ENCODE measurements at regions not wholly inside any gene's neighbourhood (a gene's known extent, or its start where the extent isn't known, plus 50 kb on each side); places are given as distances from the start of the nearest gene placed in this dataset.

DNA sequence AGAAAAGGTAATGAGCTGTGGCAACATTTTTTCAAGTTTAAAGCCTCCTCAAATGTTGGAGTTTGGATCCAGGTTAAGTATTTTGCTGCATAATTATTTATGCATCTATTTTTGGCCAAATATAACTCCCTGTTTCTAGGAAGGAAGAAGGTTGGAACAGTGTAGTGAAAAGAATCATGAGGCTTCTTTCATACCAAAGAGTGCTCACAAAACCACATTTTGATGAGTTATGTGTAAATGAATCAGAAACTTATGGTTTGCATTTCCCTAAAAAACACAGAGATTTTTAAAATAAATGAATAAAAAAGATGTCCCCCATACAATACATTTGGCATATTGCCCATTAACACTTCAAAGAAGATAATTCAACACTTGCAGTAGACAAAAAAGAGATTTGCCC is 246.9 kb upstream of the PRDM1 start:
- CTCF ChIA-PET = no interaction called here
- no peak for DNase-seq
- no peaks in the 10 kb centered on the region for H3K9me3 ChIP-seq
- no peaks in the 10 kb centered on the region for H4K20me1 ChIP-seq (ENCODE audit: insufficient read depth)
- 0 out of 2 replicates have a peak overlapping the region, but pooled peaks have one; percentile 16 for H2AFZ ChIP-seq (ENCODE audit: low read depth)
- no peak overlapping the region for H3K4me2 ChIP-seq
- H3K9me2 ChIP-seq = no peaks in the 10 kb centered on the region
- TF ChIP-seq EZH2phosphoT487 (IDR thresholded peaks at IDR 0.05; ENCODE audit: borderline replicate concordance, low read depth) = no peak
- TF ChIP-seq MAX (IDR thresholded peaks at IDR 0.05; ENCODE audit: low read depth) = no peak
- TF ChIP-seq YY1 (IDR thresholded peaks at IDR 0.05; ENCODE audit: low read depth) = no peak
- TF ChIP-seq CHD2 (IDR thresholded peaks at IDR 0.05; ENCODE audit: low read length, partially characterized antibody) = no peak
- TF ChIP-seq TCF12 (IDR thresholded peaks at IDR 0.05) = 0 out of 2 replicates have a peak, but pooled peaks have one; percentile 4
- POLR2A ChIA-PET = no interaction called here
- no peaks in the 10 kb centered on the region for H3K79me2 ChIP-seq (ENCODE audit: insufficient read depth)
- H3K27me3 ChIP-seq (ENCODE audit: insufficient read depth) = no peaks in the 10 kb centered on the region
- H3K4me3 ChIP-seq (ENCODE audit: low read depth in 2 of 2, low read length in 1 of 2) = no peak overlapping the region
- no peaks in the 10 kb centered on the region for H3F3A ChIP-seq (replicated peaks; ENCODE audit: insufficient read depth)
- H3K27ac ChIP-seq (ENCODE audit: low read depth in 2 of 2, low read length in 1 of 2) = no peak overlapping the region
- no peaks in the 10 kb centered on the region for H3K36me3 ChIP-seq (replicated peaks in 1 of 2; ENCODE audit: control insufficient read depth in 1 of 2, insufficient read depth in 2 of 2, low read length in 1 of 2)
- no peak overlapping the region for H3K9ac ChIP-seq
- peaks cover 0 to 9% of the 10 kb centered on the region in 2 experiments; a peak in 1 of 4 replicates for H3K4me1 ChIP-seq (ENCODE audit: control insufficient read depth in 1 of 2, insufficient read depth in 2 of 2, low read depth in 1 of 2, low read length in 1 of 2)

- Histone ChIP-seq H3K4me2 (no peak overlapping the region), H2AFZ (ENCODE audit: low read depth) (no peak overlapping the region), H3K36me3 (replicated peaks in 1 of 2; ENCODE audit: control insufficient read depth in 1 of 2, insufficient read depth in 2 of 2, low read length in 1 of 2) (no peaks in the 10 kb centered on the region), H4K20me1 (ENCODE audit: insufficient read depth) (no peaks in the 10 kb centered on the region), H3K27ac (ENCODE audit: low read depth in 2 of 2, low read length in 1 of 2) (no peak overlapping the region), H3K4me3 (ENCODE audit: low read depth in 2 of 2, low read length in 1 of 2) (no peak overlapping the region), H3K79me2 (ENCODE audit: insufficient read depth) (no peaks in the 10 kb centered on the region), H3F3A (replicated peaks; ENCODE audit: insufficient read depth) (no peaks in the 10 kb centered on the region), H3K9ac (no peak overlapping the region), H3K9me2 (no peaks in the 10 kb centered on the region), H3K9me3 (no peaks in the 10 kb centered on the region), H3K27me3 (ENCODE audit: insufficient read depth) (no peaks in the 10 kb centered on the region), H3K4me1 (ENCODE audit: control insufficient read depth in 1 of 2, insufficient read depth in 2 of 2, low read depth in 1 of 2, low read length in 1 of 2) (peaks cover 0 to 9% of the 10 kb centered on the region in 2 experiments; a peak in 1 of 4 replicates)
- TF ChIP-seq REST (IDR thresholded peaks at IDR 0.05; ENCODE audit: low read depth, low read length) (no peak), NFIC (IDR thresholded peaks at IDR 0.05; ENCODE audit: borderline replicate concordance) (no peak), FOXM1 (IDR thresholded peaks at IDR 0.05; ENCODE audit: low read depth) (no peak), MEF2A (IDR thresholded peaks at IDR 0.05; ENCODE audit: borderline replicate concordance, low read depth) (no peak), TCF12 (IDR thresholded peaks at IDR 0.05) (no peak)
- TF ChIP-seq, protein P1, sequence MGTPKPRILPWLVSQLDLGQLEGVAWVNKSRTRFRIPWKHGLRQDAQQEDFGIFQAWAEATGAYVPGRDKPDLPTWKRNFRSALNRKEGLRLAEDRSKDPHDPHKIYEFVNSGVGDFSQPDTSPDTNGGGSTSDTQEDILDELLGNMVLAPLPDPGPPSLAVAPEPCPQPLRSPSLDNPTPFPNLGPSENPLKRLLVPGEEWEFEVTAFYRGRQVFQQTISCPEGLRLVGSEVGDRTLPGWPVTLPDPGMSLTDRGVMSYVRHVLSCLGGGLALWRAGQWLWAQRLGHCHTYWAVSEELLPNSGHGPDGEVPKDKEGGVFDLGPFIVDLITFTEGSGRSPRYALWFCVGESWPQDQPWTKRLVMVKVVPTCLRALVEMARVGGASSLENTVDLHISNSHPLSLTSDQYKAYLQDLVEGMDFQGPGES (IDR thresholded peaks at IDR 0.05; ENCODE audit: low read depth, low read length) = no peak
- ChIA-PET POLR2A (no interaction called here), CTCF (no interaction called here)
- DNase-seq = no peak
- WGBS (ENCODE audit: low lambda C conversion rate) = 31% methylated on average over 1 of the region's 1 CpG
Observed at GRCh38 chr6:105838171-105838570, 248.0 kb upstream of the PRDM1 start.
